Neuronal stem cell (in vitro differentiated cells): ENCODE measurements at regions not wholly inside any gene's neighbourhood (a gene's known extent, or its start where the extent isn't known, plus 50 kb on each side); places are given as distances from the start of the nearest gene placed in this dataset.

Experiments
- DNase-seq: peaks from one replicate; pipeline ENCODE4 v3.0.0-alpha.2; 2013; ENCODE audit warnings: low spot score
- H2AFZ ChIP-seq: one replicate; pipeline ENCODE4 v1.6.1; 2013; ENCODE audit warnings: mild to moderate bottlenecking, low read length, inconsistent platforms
- H2AK5ac ChIP-seq: 2 replicates; pipeline ENCODE4 v1.6.1; 2013; ENCODE audit warnings: low read depth, mild to moderate bottlenecking, inconsistent platforms, low read length, moderate library complexity, mixed read lengths
- H2BK120ac ChIP-seq: 2 replicates; pipeline ENCODE4 v1.6.1; 2013; ENCODE audit warnings: low read depth, mild to moderate bottlenecking, inconsistent platforms, low read length, moderate library complexity, mixed read lengths
- H2BK12ac ChIP-seq: one replicate; pipeline ENCODE4 v1.6.1; 2013; ENCODE audit warnings: low read length, inconsistent platforms
- H2BK15ac ChIP-seq: 2 replicates; pipeline ENCODE4 v1.6.1; 2013; ENCODE audit warnings: mild to moderate bottlenecking, low read length, inconsistent platforms, mixed read lengths
- H2BK5ac ChIP-seq: one replicate; pipeline ENCODE4 v1.6.1; 2013; ENCODE audit warnings: inconsistent platforms, mild to moderate bottlenecking, low read length, moderate library complexity
- H3K14ac ChIP-seq: one replicate; pipeline ENCODE4 v1.6.1; 2013; ENCODE audit warnings: low read length, inconsistent platforms
- H3K18ac ChIP-seq: 2 replicates; pipeline ENCODE4 v1.6.1; 2013; ENCODE audit warnings: low read length, inconsistent platforms
- H3K23ac ChIP-seq: 2 replicates; pipeline ENCODE4 v1.6.1; 2013; ENCODE audit warnings: low read depth, mild to moderate bottlenecking, mixed read lengths, low read length, inconsistent platforms; ENCODE audit not compliant: poor library complexity
- H3K27ac ChIP-seq: replicated peaks from 3 replicates; pipeline ENCODE4 v1.5.1; 2013; ENCODE audit warnings: low read length, inconsistent platforms
- H3K27me3 ChIP-seq, 3 experiments: 2 replicates each; pipeline ENCODE4 v1.6.1; 2013; ENCODE audit warnings: low read length in 3 of 3, mild to moderate bottlenecking in 2 of 3, inconsistent platforms in 1 of 3, low read depth in 1 of 3, mixed read lengths in 1 of 3, moderate library complexity in 1 of 3; ENCODE audit not compliant: control insufficient read depth in 3 of 3, insufficient read depth in 3 of 3
- H3K36me3 ChIP-seq, 2 donors: replicated peaks in 1 of 2; 2 replicates each; pipeline ENCODE4 v1.6.1; 2013; ENCODE audit warnings: low read length in 2 of 2; ENCODE audit not compliant: control insufficient read depth in 2 of 2, insufficient read depth in 2 of 2
- H3K4ac ChIP-seq: 2 replicates; pipeline ENCODE4 v1.6.1; 2013; ENCODE audit warnings: inconsistent platforms, mild to moderate bottlenecking, low read length, moderate library complexity
- H3K4me1 ChIP-seq, 2 donors: 1 replicate in 1 of 2; 2 replicates in 1 of 2; pipeline ENCODE4 v1.6.1; 2013; ENCODE audit warnings: low read length in 2 of 2, low read depth in 1 of 2; ENCODE audit not compliant: control insufficient read depth in 2 of 2, insufficient read depth in 1 of 2
- H3K4me2 ChIP-seq: one replicate; pipeline ENCODE4 v1.6.1; 2013; ENCODE audit warnings: mild to moderate bottlenecking, low read length, inconsistent platforms; ENCODE audit not compliant: insufficient read depth, poor library complexity, severe bottlenecking
- H3K4me3 ChIP-seq, 2 donors: 2 replicates each; pipeline ENCODE4 v1.5.1; 2013; ENCODE audit warnings: low read length in 2 of 2, mild to moderate bottlenecking in 2 of 2, inconsistent platforms in 1 of 2, moderate library complexity in 1 of 2
- H3K79me1 ChIP-seq: one replicate; pipeline ENCODE4 v1.6.1; 2013; ENCODE audit warnings: low read depth, mild to moderate bottlenecking, inconsistent platforms, low read length, moderate library complexity
- H3K9ac ChIP-seq: one replicate; pipeline ENCODE4 v1.6.1; 2013; ENCODE audit warnings: mild to moderate bottlenecking, low read depth, low read length, inconsistent platforms; ENCODE audit not compliant: poor library complexity
- H3K9me3 ChIP-seq, 2 donors: replicated peaks in 1 of 2; 2 replicates each; pipeline versions ENCODE3 to v1.6.1; 2013; ENCODE audit warnings: low read length in 2 of 2, mild to moderate bottlenecking in 2 of 2, inconsistent platforms in 1 of 2, low read depth in 1 of 2, mixed read lengths in 1 of 2, moderate library complexity in 1 of 2; ENCODE audit not compliant: control insufficient read depth in 2 of 2, insufficient read depth in 1 of 2
- H4K8ac ChIP-seq: one replicate; pipeline ENCODE4 v1.6.1; 2013; ENCODE audit warnings: low read depth, mild to moderate bottlenecking, inconsistent platforms, low read length, moderate library complexity
- H4K91ac ChIP-seq: one replicate; pipeline ENCODE4 v1.6.1; 2013; ENCODE audit warnings: low read length, low read depth, mild to moderate bottlenecking, inconsistent platforms; ENCODE audit not compliant: poor library complexity
- WGBS, 2 donors: extraction: QIAGEN DNeasy Blood & Tissue Kit; methylation state at CpG; one replicate each; pipeline ENCODE4 v1.1.7; 2013; ENCODE audit warnings: missing lambda C conversion rate in 2 of 2, mixed read lengths in 1 of 2; ENCODE audit not compliant: insufficient read length in 2 of 2, insufficient replicate concordance in 1 of 2; ENCODE audit errors: extremely low coverage in 2 of 2; 5-methylcytosine and 5-hydroxymethylcytosine counted together

DNA sequence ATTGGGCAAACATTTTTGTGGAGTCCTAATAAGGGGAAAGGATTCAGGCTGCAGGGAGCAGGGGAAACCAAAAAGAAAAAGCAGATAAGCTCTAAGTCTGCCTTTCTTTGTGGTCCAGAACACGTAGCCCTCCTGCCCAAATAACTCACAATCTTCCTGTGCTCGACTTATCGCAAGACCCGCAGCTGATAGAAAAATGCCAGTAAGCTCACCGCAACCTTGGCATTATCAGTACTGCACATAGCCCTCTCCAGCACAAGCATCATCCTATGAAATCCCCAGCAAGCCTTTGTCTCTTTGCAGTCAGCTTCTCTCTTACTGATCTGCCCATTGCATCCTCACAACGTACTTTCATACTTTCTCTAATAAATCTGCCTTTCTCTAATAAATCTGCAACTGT, 202.4 kb upstream of the HNRNPA3 start:
- H3K4me2 ChIP-seq, result no peak overlapping the region
- WGBS, 2 donors, result no CpG with 5 or more reads among the region's 6 CpGs
- H2BK12ac ChIP-seq, result no peak overlapping the region
- H2BK5ac ChIP-seq, result no peak overlapping the region
- H2AK5ac ChIP-seq, result no peak overlapping the region
- no peak for DNase-seq
- H3K9ac ChIP-seq, result no peak overlapping the region
- no peaks in the 10 kb centered on the region for H3K9me3 ChIP-seq
- no peaks in the 10 kb centered on the region for H3K36me3 ChIP-seq
- H2AFZ ChIP-seq, result no peak overlapping the region
- H3K18ac ChIP-seq, result no peak overlapping the region
- H3K27ac ChIP-seq, result no peak overlapping the region
- no peaks in the 10 kb centered on the region for H3K27me3 ChIP-seq
- no peak overlapping the region for H4K91ac ChIP-seq
- H3K4me1 ChIP-seq, result no peaks in the 10 kb centered on the region
- no peak overlapping the region for H3K4me3 ChIP-seq
- no peak overlapping the region for H2BK120ac ChIP-seq
- H3K4ac ChIP-seq, result no peak overlapping the region
- H2BK15ac ChIP-seq, result no peak overlapping the region
- no peak overlapping the region for H4K8ac ChIP-seq
- H3K14ac ChIP-seq, result no peak overlapping the region
- H3K79me1 ChIP-seq, result no peaks in the 10 kb centered on the region
- no peak overlapping the region for H3K23ac ChIP-seq

DNA sequence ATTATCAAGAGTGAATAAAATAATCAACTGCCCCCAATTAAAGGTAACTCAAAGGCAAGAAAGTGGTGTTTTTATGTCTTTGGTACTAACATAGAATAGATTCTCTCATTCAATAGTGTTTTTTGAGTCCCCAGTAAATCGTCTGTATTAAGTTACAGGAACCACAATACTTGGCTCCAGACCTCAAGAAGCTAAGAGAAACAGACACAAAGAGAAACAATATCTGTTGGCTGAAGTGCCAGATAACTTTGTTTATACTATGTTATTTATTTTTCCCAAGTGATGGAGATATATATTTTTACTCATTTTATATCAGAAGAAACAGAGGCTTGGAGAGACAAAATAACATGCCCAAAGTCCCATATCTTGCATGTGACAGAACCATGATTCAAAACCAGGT, 201.7 kb upstream of the HNRNPA3 start:
- no CpG with 5 or more reads among the region's 1 CpG for WGBS, 2 donors
- no peak overlapping the region for H4K8ac ChIP-seq
- H3K9me3 ChIP-seq, result no peaks in the 10 kb centered on the region
- no peak overlapping the region for H3K4me3 ChIP-seq
- no peak overlapping the region for H2BK5ac ChIP-seq
- H3K36me3 ChIP-seq, result no peaks in the 10 kb centered on the region
- H3K18ac ChIP-seq, result no peak overlapping the region
- no peaks in the 10 kb centered on the region for H3K79me1 ChIP-seq
- no peak overlapping the region for H3K9ac ChIP-seq
- H2AK5ac ChIP-seq, result no peak overlapping the region
- H2BK12ac ChIP-seq, result no peak overlapping the region
- H3K4ac ChIP-seq, result no peak overlapping the region
- no peak overlapping the region for H3K23ac ChIP-seq
- no peak overlapping the region for H3K27ac ChIP-seq
- H3K14ac ChIP-seq, result no peak overlapping the region
- no peak overlapping the region for H3K4me2 ChIP-seq
- no peak overlapping the region for H2BK15ac ChIP-seq
- no peak overlapping the region for H2BK120ac ChIP-seq
- H2AFZ ChIP-seq, result no peak overlapping the region
- H4K91ac ChIP-seq, result no peak overlapping the region
- H3K27me3 ChIP-seq, result no peaks in the 10 kb centered on the region
- DNase-seq, result no peak
- H3K4me1 ChIP-seq, result no peaks in the 10 kb centered on the region

DNA sequence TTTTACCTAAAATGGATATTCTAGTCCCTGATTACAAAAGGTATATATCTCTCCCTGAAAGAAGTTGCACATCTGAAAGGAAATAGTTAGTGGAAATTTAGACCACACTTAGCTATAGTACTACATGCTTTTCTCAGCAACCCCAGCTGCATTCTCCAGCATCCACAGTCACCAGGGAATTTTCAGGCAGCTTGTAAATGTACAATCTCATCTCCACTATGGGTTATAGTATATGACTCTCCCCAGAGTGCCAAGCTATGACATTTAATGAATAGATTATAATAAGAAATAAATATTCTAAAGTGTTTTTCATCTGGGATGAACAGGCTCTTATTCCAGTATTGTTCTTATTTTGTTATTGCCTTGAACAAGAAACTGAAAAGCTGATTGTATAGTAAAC, 197.6 kb upstream of the HNRNPA3 start:
- H2BK15ac ChIP-seq, result no peak overlapping the region
- no peak overlapping the region for H3K9ac ChIP-seq
- H3K4me1 ChIP-seq, result no peaks in the 10 kb centered on the region
- H2BK12ac ChIP-seq, result no peak overlapping the region
- H3K27ac ChIP-seq, result no peak overlapping the region
- H3K27me3 ChIP-seq, result no peaks in the 10 kb centered on the region
- H3K36me3 ChIP-seq, result no peaks in the 10 kb centered on the region
- no peak overlapping the region for H3K14ac ChIP-seq
- no peak overlapping the region for H3K4me2 ChIP-seq
- H2BK120ac ChIP-seq, result no peak overlapping the region
- H4K8ac ChIP-seq, result no peak overlapping the region
- DNase-seq, result no peak
- H3K9me3 ChIP-seq, result no peaks in the 10 kb centered on the region
- H2BK5ac ChIP-seq, result no peak overlapping the region
- H3K4me3 ChIP-seq, result no peak overlapping the region
- H3K4ac ChIP-seq, result no peak overlapping the region
- no peak overlapping the region for H2AK5ac ChIP-seq
- H3K18ac ChIP-seq, result no peak overlapping the region
- no peak overlapping the region for H2AFZ ChIP-seq
- no peak overlapping the region for H3K23ac ChIP-seq
- H3K79me1 ChIP-seq, result no peaks in the 10 kb centered on the region
- H4K91ac ChIP-seq, result no peak overlapping the region

DNA sequence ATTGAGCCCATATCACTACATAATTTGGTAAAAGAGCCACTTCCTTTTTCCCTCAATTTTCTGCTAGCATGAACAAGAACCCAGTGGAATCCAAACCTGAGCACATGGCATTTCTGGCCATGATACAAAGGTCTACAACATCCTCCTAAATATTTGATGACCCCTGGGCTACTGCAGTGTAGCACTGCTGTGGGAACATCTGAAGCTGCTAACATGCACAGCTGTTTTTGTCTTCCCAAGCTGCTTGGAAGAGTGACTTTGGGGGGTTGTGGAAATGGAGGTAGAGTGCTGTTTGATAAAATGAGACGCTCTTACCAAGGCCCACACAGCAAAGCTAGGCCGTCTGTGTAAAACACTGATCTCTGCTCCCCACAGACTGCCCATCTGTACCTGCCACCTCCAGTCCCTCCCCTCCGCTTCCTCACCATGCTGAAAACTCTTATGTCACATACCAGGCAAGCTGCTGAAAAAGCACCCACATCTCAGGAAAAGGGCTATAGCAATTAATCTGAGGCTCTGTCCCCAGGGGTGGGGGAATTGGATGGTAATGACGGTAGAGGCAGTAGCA, 197.2 kb upstream of the HNRNPA3 start:
- Histone ChIP-seq H2AFZ (no peak overlapping the region), H3K36me3 (no peaks in the 10 kb centered on the region), H2BK5ac (no peak overlapping the region), H3K27ac (no peak overlapping the region), H3K14ac (no peak overlapping the region), H3K4me1 (no peaks in the 10 kb centered on the region), H3K27me3 (no peaks in the 10 kb centered on the region), H3K79me1 (no peaks in the 10 kb centered on the region), H4K91ac (no peak overlapping the region), H3K23ac (no peak overlapping the region), H2BK12ac (no peak overlapping the region), H3K4me2 (no peak overlapping the region), H3K9me3 (no peaks in the 10 kb centered on the region), H3K4me3 (no peak overlapping the region), H3K9ac (no peak overlapping the region), H2AK5ac (no peak overlapping the region), H4K8ac (no peak overlapping the region), H2BK120ac (no peak overlapping the region), H3K4ac (no peak overlapping the region), H2BK15ac (no peak overlapping the region), H3K18ac (no peak overlapping the region)
- no peak for DNase-seq
- no CpG with 5 or more reads among the region's 4 CpGs for WGBS, 2 donors
